Urinary bladder (tissue), 3 donors: ENCODE measurements at regions not wholly inside any gene's neighbourhood (a gene's known extent, or its start where the extent isn't known, plus 50 kb on each side); places are given as distances from the start of the nearest gene placed in this dataset.

Source experiments
- DNase-seq: peaks from one replicate; pipeline ENCODE4 v3.0.0-alpha.2; 2015; ENCODE audit errors: extremely low spot score
- H3K27ac ChIP-seq: one replicate; pipeline ENCODE4 v1.5.1; 2013; ENCODE audit warnings: low read depth, mild to moderate bottlenecking, moderate library complexity
- H3K36me3 ChIP-seq: one replicate; pipeline ENCODE4 v1.6.1; 2013; ENCODE audit warnings: mild to moderate bottlenecking, moderate library complexity; ENCODE audit not compliant: insufficient read depth
- H3K4me1 ChIP-seq: one replicate; pipeline ENCODE4 v1.6.1; 2013; ENCODE audit warnings: mild to moderate bottlenecking, moderate library complexity; ENCODE audit not compliant: insufficient read depth
- H3K4me3 ChIP-seq: one replicate; pipeline ENCODE4 v1.5.1; 2013; ENCODE audit warnings: low read depth, low read length
- WGBS: extraction: QIAGEN DNeasy Blood & Tissue Kit; methylation state at CpG from one replicate; pipeline ENCODE4 v1.1.7; 2013; 5-methylcytosine and 5-hydroxymethylcytosine counted together
- donor health status: healthy with polysubstance abuse.
- donor health status: healthy.

- H3K36me3 ChIP-seq: no peaks in the 10 kb centered on the region
- no peak overlapping the region for H3K4me3 ChIP-seq
- no peak overlapping the region for H3K27ac ChIP-seq
- no peaks in the 10 kb centered on the region for H3K4me1 ChIP-seq
- DNase-seq: no peak
These were observed 369.1 kb downstream of the FGF9 start for GRCh38 chr13:22039961-22040360.

- 85% methylated on average over 23 of the region's 23 CpGs for WGBS
These were observed 370.0 kb downstream of the FGF9 start for GRCh38 chr13:22040810-22041364.

GRCh38 chr13:22041741-22042140, 370.9 kb downstream of the FGF9 start:
- no peak for DNase-seq
- no peak overlapping the region for H3K4me3 ChIP-seq
- no peak overlapping the region for H3K27ac ChIP-seq
- WGBS: 92% methylated on average over 2 of the region's 2 CpGs
- no peaks in the 10 kb centered on the region for H3K36me3 ChIP-seq
- no peaks in the 10 kb centered on the region for H3K4me1 ChIP-seq

More at GRCh38 chr13:22040810-22041364, 370.0 kb downstream of the FGF9 start:
- no peak for DNase-seq
- H3K27ac ChIP-seq: no peak overlapping the region
- H3K36me3 ChIP-seq: no peaks in the 10 kb centered on the region
- no peaks in the 10 kb centered on the region for H3K4me1 ChIP-seq
- H3K4me3 ChIP-seq: no peak overlapping the region

- Histone ChIP-seq H3K36me3 (no peaks in the 10 kb centered on the region), H3K4me3 (no peak overlapping the region), H3K27ac (no peak overlapping the region), H3K4me1 (peaks cover 2% of the 10 kb centered on the region)
- no peak for DNase-seq
- 81% methylated on average over 2 of the region's 2 CpGs for WGBS
These were observed 376.4 kb downstream of the FGF9 start for GRCh38 chr13:22047082-22047784.

- Histone ChIP-seq H3K27ac (no peak overlapping the region), H3K4me3 (no peak overlapping the region), H3K4me1 (peaks cover 2% of the 10 kb centered on the region), H3K36me3 (no peaks in the 10 kb centered on the region)
- DNase-seq: no peak
- WGBS: 94% methylated on average over 6 of the region's 6 CpGs
These were observed 376.9 kb downstream of the FGF9 start for GRCh38 chr13:22047785-22048104.

- no peak overlapping the region for H3K27ac ChIP-seq
- no peak overlapping the region for H3K4me3 ChIP-seq
- H3K4me1 ChIP-seq: peaks cover 2% of the 10 kb centered on the region
- no peak for DNase-seq
- H3K36me3 ChIP-seq: no peaks in the 10 kb centered on the region
- WGBS: 70% methylated on average over 2 of the region's 2 CpGs
These were observed 378.5 kb downstream of the FGF9 start for GRCh38 chr13:22049384-22049783.

GRCh38 chr13:22050951-22051563, 380.2 kb downstream of the FGF9 start:
- Histone ChIP-seq H3K36me3 (no peaks in the 10 kb centered on the region), H3K27ac (no peak overlapping the region), H3K4me1 (peaks cover 2% of the 10 kb centered on the region), H3K4me3 (no peak overlapping the region)
- DNase-seq: no peak
- 88% methylated on average over 6 of the region's 6 CpGs for WGBS

- WGBS: 92% methylated on average over 3 of the region's 3 CpGs
- no peak overlapping the region for H3K27ac ChIP-seq
- no peak for DNase-seq
These were observed 382.2 kb downstream of the FGF9 start for GRCh38 chr13:22053053-22053452.

GRCh38 chr13:22055259-22055658, 384.4 kb downstream of the FGF9 start:
- Histone ChIP-seq H3K4me1 (no peaks in the 10 kb centered on the region), H3K27ac (no peak overlapping the region), H3K36me3 (no peaks in the 10 kb centered on the region), H3K4me3 (no peak overlapping the region)
- 55% methylated on average over 5 of the region's 5 CpGs for WGBS
- no peak for DNase-seq

More at GRCh38 chr13:22053053-22053452, 382.2 kb downstream of the FGF9 start:
- Histone ChIP-seq H3K4me1 (no peaks in the 10 kb centered on the region), H3K36me3 (no peaks in the 10 kb centered on the region), H3K4me3 (no peak overlapping the region)

GRCh38 chr13:22060187-22060586, 389.3 kb downstream of the FGF9 start:
- H3K36me3 ChIP-seq: no peaks in the 10 kb centered on the region
- no peak overlapping the region for H3K27ac ChIP-seq
- no peak for DNase-seq
- WGBS: 47% methylated on average over 6 of the region's 6 CpGs
- H3K4me3 ChIP-seq: no peak overlapping the region
- H3K4me1 ChIP-seq: no peaks in the 10 kb centered on the region

GRCh38 chr13:22061371-22061805, 390.5 kb downstream of the FGF9 start:
- 88% methylated on average over 8 of the region's 8 CpGs for WGBS
- H3K27ac ChIP-seq: no peak overlapping the region
- DNase-seq: no peak
- H3K4me3 ChIP-seq: no peak overlapping the region
- no peaks in the 10 kb centered on the region for H3K4me1 ChIP-seq
- H3K36me3 ChIP-seq: no peaks in the 10 kb centered on the region

GRCh38 chr13:22061806-22062391, 391.0 kb downstream of the FGF9 start:
- H3K4me3 ChIP-seq: no peak overlapping the region
- H3K36me3 ChIP-seq: no peaks in the 10 kb centered on the region
- 68% methylated on average over 7 of the region's 7 CpGs for WGBS
- no peak for DNase-seq
- no peaks in the 10 kb centered on the region for H3K4me1 ChIP-seq
- H3K27ac ChIP-seq: no peak overlapping the region

GRCh38 chr13:22062478-22063205, 391.8 kb downstream of the FGF9 start:
- no peak overlapping the region for H3K27ac ChIP-seq
- H3K4me3 ChIP-seq: no peak overlapping the region
- H3K4me1 ChIP-seq: no peaks in the 10 kb centered on the region
- DNase-seq: no peak
- WGBS: 71% methylated on average over 8 of the region's 8 CpGs
- H3K36me3 ChIP-seq: no peaks in the 10 kb centered on the region
